H1 (cell line): ENCODE measurements at regions not wholly inside any gene's neighbourhood (a gene's known extent, or its start where the extent isn't known, plus 50 kb on each side); places are given as distances from the start of the nearest gene placed in this dataset.

Experiments used
- CHD2 ChIP-seq: IDR thresholded peaks from 2 replicates; pipeline ENCODE4 v1.6.1; 2012; ENCODE audit warnings: low read length, improper control_type of control experiment
- CTCF ChIP-seq, 3 experiments: IDR thresholded peaks; 1 replicate in 2 of 3; 2 replicates in 1 of 3; pipeline versions ENCODE4 v1.5.1 to v1.6.1; 2011; ENCODE audit warnings: low read length in 3 of 3, mild to moderate bottlenecking in 3 of 3, inconsistent platforms in 2 of 3, low read depth in 1 of 3, moderate library complexity in 1 of 3; ENCODE audit not compliant: insufficient read depth in 1 of 3; ENCODE audit errors: control extremely low read depth in 1 of 3
- EZH2 ChIP-seq: fragments of 200-600 bp; sonication (generic); IDR thresholded peaks from 2 replicates; pipeline ENCODE4 v1.7.1; 2012; ENCODE audit warnings: low read depth, mild to moderate bottlenecking, moderate library complexity, low read length, inconsistent platforms; ENCODE audit not compliant: severe bottlenecking
- SRF ChIP-seq: IDR thresholded peaks from 2 replicates; pipeline ENCODE4 v1.6.1; 2011; ENCODE audit warnings: mild to moderate bottlenecking, low read depth, low read length, moderate library complexity

GRCh38 chr13:39811051-39811450 is 155.6 kb downstream of the COG6 start:
- TF ChIP-seq EZH2, result no peak
- TF ChIP-seq CTCF (IDR thresholded peaks at IDR 0.05; ENCODE audit: control extremely low read depth in 1 of 3, insufficient read depth in 1 of 3, low read depth in 1 of 3, low read length in 3 of 3), result no peak
- no peak for TF ChIP-seq CHD2
- no peak for TF ChIP-seq SRF
